ENCODE measurements at regions not wholly inside any gene's neighbourhood (a gene's known extent, or its start where the extent isn't known, plus 50 kb on each side); places are given as distances from the start of the nearest gene placed in this dataset.

DNA sequence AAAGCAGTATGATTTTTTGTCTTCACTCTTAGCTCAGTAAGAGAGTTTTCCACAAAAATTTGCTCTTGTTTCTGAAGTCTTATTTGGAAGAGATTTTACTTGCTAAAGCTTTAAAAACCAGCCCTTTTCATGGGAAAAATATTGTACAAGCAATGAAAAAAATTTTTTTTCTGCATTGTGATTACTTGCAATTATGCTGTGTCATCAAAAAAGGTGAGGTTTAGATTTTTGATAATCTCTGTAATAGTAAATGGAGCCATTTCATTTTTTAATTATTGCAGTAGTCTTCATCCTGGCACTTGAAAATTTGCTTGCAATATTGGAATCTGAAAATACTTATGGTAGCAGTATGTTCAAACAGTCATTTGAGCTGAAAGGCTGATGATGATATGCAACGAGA lies 447.4 kb downstream of the SH2D4B start:
- TF ChIP-seq CTCF (conservative IDR thresholded peaks at IDR 0.05; ENCODE audit: low read length): no peak
- no peak for TF ChIP-seq EZH2phosphoT487 (IDR thresholded peaks at IDR 0.05; ENCODE audit: borderline replicate concordance, low read depth, low read length)

Measured in OCI-LY7 (cell line).